ENCODE measurements at regions not wholly inside any gene's neighbourhood (a gene's known extent, or its start where the extent isn't known, plus 50 kb on each side); places are given as distances from the start of the nearest gene placed in this dataset.

DNA sequence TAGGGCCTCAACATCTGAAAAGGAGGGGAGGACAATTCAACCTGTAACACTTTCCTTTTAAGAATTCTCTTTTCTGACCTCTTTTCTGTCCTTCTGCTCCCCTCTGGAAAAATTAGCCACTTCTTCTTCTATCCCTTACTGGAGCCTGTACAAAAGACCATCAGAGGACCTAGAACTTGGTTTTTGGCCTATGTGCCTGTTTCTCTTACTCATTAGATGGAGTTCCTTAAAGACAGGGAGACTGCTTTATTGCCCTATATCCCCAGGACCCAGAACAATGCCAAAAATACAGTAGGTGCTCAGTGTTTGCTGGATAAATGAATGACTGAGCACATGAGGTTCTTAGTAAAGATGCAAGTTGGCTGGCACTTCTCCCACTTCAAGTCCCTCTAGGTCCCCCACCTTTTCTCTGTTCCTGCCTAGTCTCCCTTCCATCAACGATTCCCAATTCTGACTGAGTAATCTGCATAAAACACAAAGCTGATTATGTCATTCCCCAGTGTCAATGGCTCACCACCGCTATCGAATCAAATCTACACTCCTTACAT lies 114.2 kb downstream of the DDX1 start:
- intact Hi-C loops (cut with DNase I) = no loop called here
- no peak for TF ChIP-seq POLR2A (IDR thresholded peaks at IDR 0.05)
- TF ChIP-seq, protein P1, sequence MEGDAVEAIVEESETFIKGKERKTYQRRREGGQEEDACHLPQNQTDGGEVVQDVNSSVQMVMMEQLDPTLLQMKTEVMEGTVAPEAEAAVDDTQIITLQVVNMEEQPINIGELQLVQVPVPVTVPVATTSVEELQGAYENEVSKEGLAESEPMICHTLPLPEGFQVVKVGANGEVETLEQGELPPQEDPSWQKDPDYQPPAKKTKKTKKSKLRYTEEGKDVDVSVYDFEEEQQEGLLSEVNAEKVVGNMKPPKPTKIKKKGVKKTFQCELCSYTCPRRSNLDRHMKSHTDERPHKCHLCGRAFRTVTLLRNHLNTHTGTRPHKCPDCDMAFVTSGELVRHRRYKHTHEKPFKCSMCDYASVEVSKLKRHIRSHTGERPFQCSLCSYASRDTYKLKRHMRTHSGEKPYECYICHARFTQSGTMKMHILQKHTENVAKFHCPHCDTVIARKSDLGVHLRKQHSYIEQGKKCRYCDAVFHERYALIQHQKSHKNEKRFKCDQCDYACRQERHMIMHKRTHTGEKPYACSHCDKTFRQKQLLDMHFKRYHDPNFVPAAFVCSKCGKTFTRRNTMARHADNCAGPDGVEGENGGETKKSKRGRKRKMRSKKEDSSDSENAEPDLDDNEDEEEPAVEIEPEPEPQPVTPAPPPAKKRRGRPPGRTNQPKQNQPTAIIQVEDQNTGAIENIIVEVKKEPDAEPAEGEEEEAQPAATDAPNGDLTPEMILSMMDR (IDR thresholded peaks at IDR 0.05) = no peak
- H3K27me3 ChIP-seq = no peaks in the 10 kb centered on the region
- no peaks in the 10 kb centered on the region for H3K4me1 ChIP-seq
- no peak overlapping the region for H3K4me3 ChIP-seq
- no peak overlapping the region for H3K27ac ChIP-seq
- no peaks in the 10 kb centered on the region for H3K36me3 ChIP-seq (replicated peaks in 1 of 2; ENCODE audit: insufficient read depth in 1 of 2, low read depth in 2 of 2)
- DNase-seq (no peak), ATAC-seq (no peak)
- no peaks in the 10 kb centered on the region for H3K9me3 ChIP-seq
- 91 to 94% methylated on average over 3 of the region's 3 CpGs for WGBS, 2 donors

DNA sequence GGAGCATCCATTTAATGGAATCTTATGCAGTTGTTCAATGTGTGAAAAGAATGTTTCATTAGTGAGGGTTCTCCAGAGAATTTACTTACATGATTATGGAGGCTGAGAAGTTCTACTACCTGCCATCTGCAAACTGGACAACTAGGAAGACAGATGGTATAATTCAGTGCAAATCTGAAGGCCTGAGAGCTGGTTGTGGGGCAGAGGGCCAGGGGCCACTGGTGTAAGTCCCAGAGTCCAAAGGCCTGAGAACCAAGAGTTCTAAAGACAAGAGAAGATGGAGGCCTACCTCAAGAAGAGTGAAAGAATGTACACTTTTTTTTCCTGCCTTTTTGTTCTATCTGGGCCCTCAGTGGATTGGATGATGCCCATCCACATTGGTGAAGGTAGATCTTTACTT lies 114.8 kb downstream of the DDX1 start:
- DNase-seq = no peak
- intact Hi-C loops (cut with DNase I) = no loop called here
- no peaks in the 10 kb centered on the region for H3K27me3 ChIP-seq
- TF ChIP-seq POLR2A (IDR thresholded peaks at IDR 0.05) = no peak
- TF ChIP-seq, protein P1 (IDR thresholded peaks at IDR 0.05) = no peak
- H3K9me3 ChIP-seq = no peaks in the 10 kb centered on the region
- H3K36me3 ChIP-seq (replicated peaks in 1 of 2; ENCODE audit: insufficient read depth in 1 of 2, low read depth in 2 of 2) = no peaks in the 10 kb centered on the region
- no peak overlapping the region for H3K4me3 ChIP-seq
- no peak overlapping the region for H3K27ac ChIP-seq
- no peaks in the 10 kb centered on the region for H3K4me1 ChIP-seq
- no peak for ATAC-seq

DNA sequence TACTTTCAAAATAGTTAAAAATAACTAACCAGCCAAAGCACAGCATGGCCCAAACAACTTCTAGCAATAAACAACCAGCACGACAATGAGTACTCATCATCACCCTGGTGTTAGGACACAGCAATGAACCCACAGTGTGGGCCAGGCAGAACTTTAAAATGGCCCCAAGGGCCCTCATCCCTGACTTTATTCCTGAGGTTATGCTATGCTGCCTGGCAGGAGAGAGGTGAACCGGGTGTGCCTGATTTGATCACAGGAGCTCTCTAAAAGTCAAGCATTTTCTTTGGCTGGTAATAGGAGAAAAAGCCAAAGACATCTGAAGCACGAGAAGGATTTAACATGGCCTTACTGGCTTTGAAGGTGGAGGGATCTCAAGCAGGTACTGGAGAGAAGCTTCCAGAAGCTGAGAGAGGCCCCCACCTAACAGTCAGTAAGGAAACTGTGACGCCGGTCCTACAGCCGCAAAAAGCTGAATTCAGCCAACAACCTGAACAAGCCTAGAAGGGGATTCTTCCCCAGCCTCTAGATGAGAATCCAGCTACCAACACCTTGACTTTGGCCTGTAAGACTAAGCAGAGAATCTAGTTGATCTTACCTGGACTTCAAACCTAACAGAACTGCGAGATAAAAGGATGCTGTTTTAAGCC lies 115.4 kb downstream of the DDX1 start:
- Histone ChIP-seq H3K4me1 (no peaks in the 10 kb centered on the region), H3K27ac (no peak overlapping the region), H3K36me3 (replicated peaks in 1 of 2; ENCODE audit: insufficient read depth in 1 of 2, low read depth in 2 of 2) (no peaks in the 10 kb centered on the region), H3K27me3 (no peaks in the 10 kb centered on the region), H3K9me3 (no peaks in the 10 kb centered on the region), H3K4me3 (no peak overlapping the region)
- intact Hi-C loops (cut with DNase I) = no loop called here
- DNase-seq = no peak
- WGBS, 2 donors = 93 to 95% methylated on average over 7 of the region's 7 CpGs
- ATAC-seq = no peak
- TF ChIP-seq, protein P1 (IDR thresholded peaks at IDR 0.05) = no peak
- TF ChIP-seq POLR2A (IDR thresholded peaks at IDR 0.05) = no peak

DNA sequence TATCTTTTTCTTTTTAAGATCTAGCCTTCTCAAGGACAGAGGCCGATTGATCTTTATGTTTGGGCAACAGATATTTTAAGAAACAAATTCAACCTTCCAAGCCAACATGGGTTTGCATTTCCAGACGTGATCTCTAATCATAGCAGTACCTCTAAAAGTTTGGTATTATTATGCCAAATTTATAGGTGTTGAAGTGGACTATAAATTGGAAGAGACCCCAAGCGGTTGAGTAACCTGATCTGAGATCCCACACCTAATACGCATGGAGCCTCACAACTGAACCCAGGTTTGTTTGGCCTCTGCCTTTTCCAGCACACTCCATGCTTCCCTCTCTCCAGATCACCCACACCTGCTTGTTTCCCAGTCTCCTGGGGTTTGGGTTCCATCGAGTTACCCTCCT lies 116.5 kb downstream of the DDX1 start:
- Histone ChIP-seq H3K4me3 (no peak overlapping the region), H3K27me3 (no peaks in the 10 kb centered on the region), H3K9me3 (no peaks in the 10 kb centered on the region), H3K4me1 (no peaks in the 10 kb centered on the region), H3K36me3 (replicated peaks in 1 of 2; ENCODE audit: insufficient read depth in 1 of 2, low read depth in 2 of 2) (no peaks in the 10 kb centered on the region), H3K27ac (no peak overlapping the region)
- 55 to 58% methylated on average over 5 of the region's 5 CpGs for WGBS, 2 donors
- no peak for DNase-seq
- no peak for ATAC-seq
- intact Hi-C loops (cut with DNase I) = no loop called here
- no peak for TF ChIP-seq POLR2A (IDR thresholded peaks at IDR 0.05)
- TF ChIP-seq, protein P1 (IDR thresholded peaks at IDR 0.05) = no peak

Measured in body of pancreas (tissue), 4 donors.